Activated CD8-positive, alpha-beta memory T cell treated with anti-CD3 and anti-CD28 coated beads for 36 hours (primary cell): ENCODE measurements at regions not wholly inside any gene's neighbourhood (a gene's known extent, or its start where the extent isn't known, plus 50 kb on each side); places are given as distances from the start of the nearest gene placed in this dataset.
"Not testable (repeated sequence)": the region's sequence is repeated elsewhere in the genome, so short reads cannot be mapped to it uniquely, and the experiment has no call there.

ENCODE experiments used
- CTCF ChIA-PET: fragments of 350-600 bp; sonication (Branson Sonifier 250); formaldehyde crosslinking; loops from one replicate; lab custom pipeline; 2021; ENCODE audit warnings: antibody characterized with exemption; lab: Charles Lee
- POLR2A ChIA-PET: fragments of 350-600 bp; sonication (Branson Sonifier 250); formaldehyde crosslinking; loops from one replicate; lab custom pipeline; 2021; ENCODE audit warnings: antibody characterized with exemption; lab: Charles Lee

GRCh38 chr5:4028384-4028783, 432.8 kb downstream of the IRX1 start:
- POLR2A ChIA-PET = no interaction called here
- CTCF ChIA-PET = no interaction called here

- CTCF ChIA-PET, POLR2A ChIA-PET: not testable (repeated sequence)
Observed at GRCh38 chr5:4033546-4033945, 437.9 kb downstream of the IRX1 start.

GRCh38 chr5:4036861-4037260, 441.2 kb downstream of the IRX1 start:
- CTCF ChIA-PET = no interaction called here

GRCh38 chr5:4038994-4039393, 443.4 kb downstream of the IRX1 start:
- POLR2A ChIA-PET = no interaction called here
- CTCF ChIA-PET = interaction anchor here (0.9 kb wide), 1 partner anchor 9 kb away, joined by 3 read pairs; no protein-coding TSS in a partner anchor

More at GRCh38 chr5:4036861-4037260, 441.2 kb downstream of the IRX1 start:
- POLR2A ChIA-PET = no interaction called here

GRCh38 chr5:4042311-4042710, 446.7 kb downstream of the IRX1 start:
- ChIA-PET CTCF (no interaction called here), POLR2A (no interaction called here)

GRCh38 chr5:4043135-4043534, 447.5 kb downstream of the IRX1 start:
- POLR2A ChIA-PET = no interaction called here
- CTCF ChIA-PET = no interaction called here

- ChIA-PET CTCF (no interaction called here), POLR2A (no interaction called here)
Observed at GRCh38 chr5:4044881-4045280, 449.2 kb downstream of the IRX1 start.

- ChIA-PET CTCF (no interaction called here), POLR2A (no interaction called here)
Observed at GRCh38 chr5:4048398-4048797, 452.8 kb downstream of the IRX1 start.

- ChIA-PET CTCF (no interaction called here), POLR2A (no interaction called here)
Observed at GRCh38 chr5:4050203-4050602, 454.6 kb downstream of the IRX1 start.

GRCh38 chr5:4053136-4053535, 457.5 kb downstream of the IRX1 start:
- POLR2A ChIA-PET = no interaction called here
- CTCF ChIA-PET = no interaction called here

GRCh38 chr5:4054092-4054491, 458.5 kb downstream of the IRX1 start:
- CTCF ChIA-PET = no interaction called here
- POLR2A ChIA-PET = no interaction called here

GRCh38 chr5:4058899-4059298, 463.3 kb downstream of the IRX1 start:
- ChIA-PET CTCF (no interaction called here), POLR2A (no interaction called here)

- ChIA-PET CTCF (no interaction called here), POLR2A (no interaction called here)
Observed at GRCh38 chr5:4065472-4066320, 470.1 kb downstream of the IRX1 start.

GRCh38 chr5:4068171-4068570, 472.5 kb downstream of the IRX1 start:
- CTCF ChIA-PET = no interaction called here

GRCh38 chr5:4078544-4078943, 482.9 kb downstream of the IRX1 start:
- ChIA-PET CTCF (no interaction called here), POLR2A (no interaction called here)

More at GRCh38 chr5:4068171-4068570, 472.5 kb downstream of the IRX1 start:
- POLR2A ChIA-PET = no interaction called here

- CTCF ChIA-PET = no interaction called here
Observed at GRCh38 chr5:4079831-4080230, 484.2 kb downstream of the IRX1 start.

GRCh38 chr5:4080370-4080769, 484.7 kb downstream of the IRX1 start:
- ChIA-PET CTCF (no interaction called here), POLR2A (no interaction called here)

More at GRCh38 chr5:4079831-4080230, 484.2 kb downstream of the IRX1 start:
- POLR2A ChIA-PET = no interaction called here

- CTCF ChIA-PET = no interaction called here
- POLR2A ChIA-PET = no interaction called here
Observed at GRCh38 chr5:4081059-4081458, 485.4 kb downstream of the IRX1 start.

- POLR2A ChIA-PET = no interaction called here
Observed at GRCh38 chr5:4081466-4081865, 485.8 kb downstream of the IRX1 start.

GRCh38 chr5:4082966-4083564, 487.4 kb downstream of the IRX1 start:
- POLR2A ChIA-PET = no interaction called here
- CTCF ChIA-PET = no interaction called here

More at GRCh38 chr5:4081466-4081865, 485.8 kb downstream of the IRX1 start:
- CTCF ChIA-PET = no interaction called here
